ENCODE measurements at regions not wholly inside any gene's neighbourhood (a gene's known extent, or its start where the extent isn't known, plus 50 kb on each side); places are given as distances from the start of the nearest gene placed in this dataset.

DNA sequence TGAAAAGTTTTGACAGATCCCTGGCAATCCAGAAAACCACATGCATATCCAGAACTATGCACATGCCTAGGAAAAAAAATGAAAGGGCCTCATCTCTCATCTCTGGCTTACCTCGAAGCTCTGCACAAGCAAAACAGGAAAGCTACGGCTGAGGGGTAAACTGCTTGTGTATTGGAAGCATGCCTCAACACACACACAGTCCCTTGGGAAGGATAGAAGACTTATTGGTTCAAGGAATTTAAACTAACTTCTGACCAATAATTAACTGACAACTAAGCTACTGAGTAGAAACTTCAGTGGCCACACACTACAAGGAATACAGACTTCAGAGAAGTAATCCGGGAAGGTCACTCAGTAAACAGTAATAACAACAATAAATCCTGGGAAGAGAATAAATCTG is 59.9 kb upstream of the POMGNT2 start:
- TF ChIP-seq POLR2A (IDR thresholded peaks at IDR 0.05) (no peak), EP300 (IDR thresholded peaks at IDR 0.05) (no peak)
- TF ChIP-seq, protein P1, sequence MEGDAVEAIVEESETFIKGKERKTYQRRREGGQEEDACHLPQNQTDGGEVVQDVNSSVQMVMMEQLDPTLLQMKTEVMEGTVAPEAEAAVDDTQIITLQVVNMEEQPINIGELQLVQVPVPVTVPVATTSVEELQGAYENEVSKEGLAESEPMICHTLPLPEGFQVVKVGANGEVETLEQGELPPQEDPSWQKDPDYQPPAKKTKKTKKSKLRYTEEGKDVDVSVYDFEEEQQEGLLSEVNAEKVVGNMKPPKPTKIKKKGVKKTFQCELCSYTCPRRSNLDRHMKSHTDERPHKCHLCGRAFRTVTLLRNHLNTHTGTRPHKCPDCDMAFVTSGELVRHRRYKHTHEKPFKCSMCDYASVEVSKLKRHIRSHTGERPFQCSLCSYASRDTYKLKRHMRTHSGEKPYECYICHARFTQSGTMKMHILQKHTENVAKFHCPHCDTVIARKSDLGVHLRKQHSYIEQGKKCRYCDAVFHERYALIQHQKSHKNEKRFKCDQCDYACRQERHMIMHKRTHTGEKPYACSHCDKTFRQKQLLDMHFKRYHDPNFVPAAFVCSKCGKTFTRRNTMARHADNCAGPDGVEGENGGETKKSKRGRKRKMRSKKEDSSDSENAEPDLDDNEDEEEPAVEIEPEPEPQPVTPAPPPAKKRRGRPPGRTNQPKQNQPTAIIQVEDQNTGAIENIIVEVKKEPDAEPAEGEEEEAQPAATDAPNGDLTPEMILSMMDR (IDR thresholded peaks at IDR 0.05): no peak

Data from tibial nerve (tissue), 4 donors.